ENCODE measurements at regions not wholly inside any gene's neighbourhood (a gene's known extent, or its start where the extent isn't known, plus 50 kb on each side); places are given as distances from the start of the nearest gene placed in this dataset.

DNA sequence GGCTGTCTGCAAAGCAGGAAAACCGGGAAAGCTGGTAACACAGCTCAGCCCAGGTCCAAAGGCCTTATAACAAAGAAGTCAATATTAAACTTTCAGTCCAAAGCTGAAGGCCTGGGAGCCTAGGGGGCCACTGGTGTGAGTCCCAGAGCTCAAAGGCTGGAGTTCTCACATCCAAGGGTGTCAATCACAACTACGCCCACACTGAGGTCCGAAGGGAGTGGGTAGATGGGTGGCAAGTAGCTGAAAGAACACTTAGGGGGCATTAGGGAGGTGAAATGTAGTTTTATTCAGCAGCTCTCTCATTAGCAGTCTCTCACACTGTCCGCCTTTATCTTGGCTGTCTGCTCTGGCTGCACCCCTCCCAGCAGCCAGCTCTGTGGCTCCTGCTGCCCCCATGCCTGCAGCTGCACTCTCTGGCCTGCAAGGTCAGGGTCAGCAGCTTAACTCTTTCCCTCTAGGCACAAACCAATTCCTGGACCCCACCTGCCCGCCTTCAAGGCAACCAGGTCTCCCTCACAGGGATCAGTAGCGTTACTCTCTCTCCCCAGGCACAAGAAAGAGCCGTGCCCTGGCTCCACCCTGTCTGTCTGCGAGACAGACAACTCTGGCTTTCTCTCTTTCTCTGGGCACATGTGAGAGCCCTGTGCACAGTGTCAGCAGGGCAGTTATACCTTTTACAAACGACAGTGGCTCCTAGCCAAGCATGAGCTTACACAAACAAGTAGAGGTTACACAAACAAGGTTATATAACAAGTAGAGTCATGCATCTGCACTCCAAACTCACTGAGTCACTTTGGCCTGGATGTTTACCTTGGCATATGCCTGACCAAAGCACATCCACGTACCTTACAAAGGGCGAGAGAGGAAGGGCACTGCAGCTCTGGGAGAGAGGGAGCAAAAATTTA is 249.4 kb upstream of the PCDH20 start:
- Histone ChIP-seq H3K4me3 (ENCODE audit: low read depth in 1 of 2, low read length in 2 of 2) (no peak overlapping the region), H3K27me3 (ENCODE audit: low read depth, low read length) (no peaks in the 10 kb centered on the region), H3K4me1 (ENCODE audit: control insufficient read depth in 1 of 2, insufficient read depth in 2 of 2, low read length in 2 of 2) (no peaks in the 10 kb centered on the region), H3K9me3 (ENCODE audit: control insufficient read depth in 1 of 2, low read length in 2 of 2) (no peaks in the 10 kb centered on the region), H3K27ac (ENCODE audit: low read length) (no peak overlapping the region), H3K36me3 (ENCODE audit: control insufficient read depth in 1 of 2, insufficient read depth in 2 of 2, low read length in 2 of 2) (no peaks in the 10 kb centered on the region)

DNA sequence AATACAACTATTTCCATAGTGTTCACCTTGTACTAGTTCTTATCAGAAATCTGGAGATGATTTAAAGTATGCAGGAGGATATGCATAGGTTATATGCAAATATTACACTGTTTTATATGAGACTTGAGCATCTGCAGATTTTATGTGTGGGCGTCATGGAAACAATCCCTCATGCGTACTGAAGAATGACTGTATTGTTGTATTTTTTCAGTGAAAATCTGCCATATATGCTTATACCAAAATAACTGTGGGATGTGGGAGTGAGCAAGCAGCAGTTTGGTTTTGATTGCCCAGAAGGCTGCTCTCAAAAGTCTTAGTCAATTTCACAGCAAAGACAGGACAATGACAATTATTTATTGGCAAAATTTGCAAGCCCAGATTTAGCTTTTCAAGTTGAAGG is 238.8 kb upstream of the PCDH20 start:
- H3K27ac ChIP-seq (ENCODE audit: low read length) = no peak overlapping the region
- H3K36me3 ChIP-seq (ENCODE audit: control insufficient read depth in 1 of 2, insufficient read depth in 2 of 2, low read length in 2 of 2) = no peaks in the 10 kb centered on the region

DNA sequence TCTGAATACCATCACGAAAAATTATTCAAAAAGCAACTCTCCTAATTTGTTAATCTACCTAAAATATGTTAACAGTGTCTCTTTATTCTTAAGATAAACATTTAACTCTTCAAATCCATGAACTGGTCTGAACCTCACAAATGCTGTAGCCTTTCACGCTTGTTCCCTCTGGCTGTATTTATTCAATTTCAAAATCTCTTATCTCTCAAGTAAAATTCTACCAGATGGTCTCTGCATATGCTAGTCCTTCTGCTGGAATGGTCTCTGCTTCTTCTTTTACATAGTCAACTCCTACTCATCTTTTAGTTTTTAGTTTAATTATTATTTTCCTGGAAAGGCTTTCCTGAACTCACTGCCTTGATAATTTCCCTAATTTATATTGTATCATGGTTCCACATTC is 232.9 kb upstream of the PCDH20 start:
- Histone ChIP-seq H3K27me3 (ENCODE audit: low read depth, low read length) (no peaks in the 10 kb centered on the region), H3K27ac (ENCODE audit: low read length) (no peak overlapping the region), H3K4me1 (ENCODE audit: control insufficient read depth in 1 of 2, insufficient read depth in 2 of 2, low read length in 2 of 2) (no peaks in the 10 kb centered on the region)

More for the DNA sequence above, 238.8 kb upstream of the PCDH20 start:
- no peaks in the 10 kb centered on the region for H3K4me1 ChIP-seq (ENCODE audit: control insufficient read depth in 1 of 2, insufficient read depth in 2 of 2, low read length in 2 of 2)
- H3K4me3 ChIP-seq (ENCODE audit: low read depth in 1 of 2, low read length in 2 of 2) = no peak overlapping the region
- H3K9me3 ChIP-seq (ENCODE audit: control insufficient read depth in 1 of 2, low read length in 2 of 2) = no peaks in the 10 kb centered on the region
- no peaks in the 10 kb centered on the region for H3K27me3 ChIP-seq (ENCODE audit: low read depth, low read length)

DNA sequence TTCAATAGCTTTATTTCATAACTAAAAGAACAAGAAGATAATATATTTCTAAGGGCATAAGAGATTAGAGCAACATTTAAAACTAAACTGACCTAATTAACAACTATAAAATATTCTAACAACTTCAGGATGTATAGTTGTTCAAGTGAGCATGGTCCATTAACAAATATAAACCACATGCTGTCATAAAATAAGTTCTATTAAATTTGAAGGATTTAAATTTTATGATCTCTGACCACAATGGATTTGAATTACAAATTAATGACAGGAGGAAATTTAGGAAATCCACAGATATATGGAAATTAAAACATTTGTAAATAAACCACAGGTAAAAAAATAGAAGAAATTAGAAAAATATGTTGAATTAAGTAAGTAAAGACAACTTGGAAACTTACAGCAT is 196.5 kb upstream of the PCDH20 start:
- Histone ChIP-seq H3K4me3 (ENCODE audit: low read depth in 1 of 2, low read length in 2 of 2) (no peak overlapping the region), H3K9me3 (ENCODE audit: control insufficient read depth in 1 of 2, low read length in 2 of 2) (no peaks in the 10 kb centered on the region), H3K27me3 (ENCODE audit: low read depth, low read length) (no peaks in the 10 kb centered on the region)

More for the DNA sequence above, 232.9 kb upstream of the PCDH20 start:
- Histone ChIP-seq H3K4me3 (ENCODE audit: low read depth in 1 of 2, low read length in 2 of 2) (no peak overlapping the region), H3K36me3 (ENCODE audit: control insufficient read depth in 1 of 2, insufficient read depth in 2 of 2, low read length in 2 of 2) (no peaks in the 10 kb centered on the region), H3K9me3 (ENCODE audit: control insufficient read depth in 1 of 2, low read length in 2 of 2) (no peaks in the 10 kb centered on the region)

DNA sequence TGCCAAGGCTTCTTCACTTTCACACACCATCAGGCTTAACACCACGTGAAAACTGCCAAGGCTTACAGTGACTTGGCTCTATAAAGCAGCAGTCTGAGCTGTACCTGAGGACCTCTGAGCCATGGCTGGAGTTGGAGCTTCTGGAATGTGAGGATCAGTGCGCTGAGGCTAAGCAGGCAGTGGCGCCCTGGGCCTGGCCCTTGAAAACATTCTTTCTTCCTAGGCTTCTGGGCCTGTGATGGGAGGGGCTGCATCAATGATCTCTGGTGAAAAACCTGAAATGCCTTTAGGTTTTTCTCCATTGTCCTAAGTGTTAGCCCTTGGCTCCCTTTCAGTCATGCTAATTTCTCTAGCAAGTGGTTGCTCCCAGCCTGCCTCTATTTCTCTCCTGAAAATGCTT is 192.5 kb upstream of the PCDH20 start:
- Histone ChIP-seq H3K27me3 (ENCODE audit: low read depth, low read length) (no peaks in the 10 kb centered on the region), H3K4me1 (ENCODE audit: control insufficient read depth in 1 of 2, insufficient read depth in 2 of 2, low read length in 2 of 2) (no peaks in the 10 kb centered on the region), H3K9me3 (ENCODE audit: control insufficient read depth in 1 of 2, low read length in 2 of 2) (no peaks in the 10 kb centered on the region), H3K27ac (ENCODE audit: low read length) (no peak overlapping the region), H3K36me3 (ENCODE audit: control insufficient read depth in 1 of 2, insufficient read depth in 2 of 2, low read length in 2 of 2) (no peaks in the 10 kb centered on the region), H3K4me3 (ENCODE audit: low read depth in 1 of 2, low read length in 2 of 2) (no peak overlapping the region)

More for the DNA sequence above, 196.5 kb upstream of the PCDH20 start:
- H3K27ac ChIP-seq (ENCODE audit: low read length) = no peak overlapping the region
- H3K36me3 ChIP-seq (ENCODE audit: control insufficient read depth in 1 of 2, insufficient read depth in 2 of 2, low read length in 2 of 2) = no peaks in the 10 kb centered on the region
- no peaks in the 10 kb centered on the region for H3K4me1 ChIP-seq (ENCODE audit: control insufficient read depth in 1 of 2, insufficient read depth in 2 of 2, low read length in 2 of 2)

DNA sequence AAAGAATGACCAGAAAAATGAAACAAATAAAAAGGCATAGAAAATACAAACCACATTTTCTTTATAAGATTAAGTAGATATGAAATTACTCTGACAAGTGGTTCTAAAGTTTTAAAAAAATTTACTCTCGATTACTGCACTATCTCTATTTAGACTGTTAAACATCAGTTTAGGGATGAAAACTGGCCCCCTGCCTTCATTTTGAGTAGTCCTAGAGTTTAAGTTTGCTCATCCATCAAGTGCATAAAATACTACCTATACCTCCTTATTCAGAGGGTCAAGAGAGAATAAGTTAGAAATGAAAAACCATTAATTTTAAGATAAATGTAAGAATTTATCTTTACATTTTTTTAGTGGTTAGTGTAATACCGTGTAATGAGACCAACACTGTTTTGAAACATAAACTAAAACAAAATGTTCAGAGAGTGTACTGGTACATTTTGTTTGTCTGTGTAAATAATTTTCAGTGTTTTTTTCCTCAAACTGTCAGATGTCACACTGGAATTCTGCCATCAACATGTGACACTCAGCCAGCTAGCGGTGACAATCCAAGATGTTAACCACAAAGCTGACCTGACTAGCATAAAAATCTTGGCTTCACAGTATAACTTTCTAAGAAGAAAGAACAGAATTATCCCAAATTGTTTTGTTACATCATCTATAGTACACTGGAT is 184.8 kb upstream of the PCDH20 start:
- Histone ChIP-seq H3K4me1 (ENCODE audit: control insufficient read depth in 1 of 2, insufficient read depth in 2 of 2, low read length in 2 of 2) (no peaks in the 10 kb centered on the region), H3K27me3 (ENCODE audit: low read depth, low read length) (no peaks in the 10 kb centered on the region), H3K27ac (ENCODE audit: low read length) (no peak overlapping the region), H3K9me3 (ENCODE audit: control insufficient read depth in 1 of 2, low read length in 2 of 2) (no peaks in the 10 kb centered on the region), H3K36me3 (ENCODE audit: control insufficient read depth in 1 of 2, insufficient read depth in 2 of 2, low read length in 2 of 2) (no peaks in the 10 kb centered on the region), H3K4me3 (ENCODE audit: low read depth in 1 of 2, low read length in 2 of 2) (no peak overlapping the region)

DNA sequence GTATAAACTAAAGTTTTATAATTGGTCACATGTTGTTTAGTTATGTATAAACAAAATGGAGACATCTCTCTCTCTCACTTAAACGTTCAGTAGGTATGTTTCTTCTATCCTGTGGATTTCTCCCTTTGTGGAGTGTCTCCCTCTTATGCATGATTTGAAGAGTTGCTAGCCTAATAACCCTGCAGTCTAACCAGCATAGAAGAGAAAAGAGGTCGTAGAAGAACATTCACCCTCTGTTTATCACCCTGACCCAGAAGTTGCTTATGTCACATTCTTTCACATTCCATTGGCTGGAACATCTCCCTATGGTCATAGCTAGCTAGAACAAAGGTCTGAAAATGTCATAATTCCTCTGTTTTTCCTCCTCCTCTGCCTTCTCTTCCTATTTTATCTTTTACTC is 176.8 kb upstream of the PCDH20 start:
- Histone ChIP-seq H3K27me3 (ENCODE audit: low read depth, low read length) (no peaks in the 10 kb centered on the region), H3K4me1 (ENCODE audit: control insufficient read depth in 1 of 2, insufficient read depth in 2 of 2, low read length in 2 of 2) (no peaks in the 10 kb centered on the region), H3K36me3 (ENCODE audit: control insufficient read depth in 1 of 2, insufficient read depth in 2 of 2, low read length in 2 of 2) (no peaks in the 10 kb centered on the region), H3K27ac (ENCODE audit: low read length) (no peak overlapping the region), H3K4me3 (ENCODE audit: low read depth in 1 of 2, low read length in 2 of 2) (no peak overlapping the region), H3K9me3 (ENCODE audit: control insufficient read depth in 1 of 2, low read length in 2 of 2) (no peaks in the 10 kb centered on the region)

DNA sequence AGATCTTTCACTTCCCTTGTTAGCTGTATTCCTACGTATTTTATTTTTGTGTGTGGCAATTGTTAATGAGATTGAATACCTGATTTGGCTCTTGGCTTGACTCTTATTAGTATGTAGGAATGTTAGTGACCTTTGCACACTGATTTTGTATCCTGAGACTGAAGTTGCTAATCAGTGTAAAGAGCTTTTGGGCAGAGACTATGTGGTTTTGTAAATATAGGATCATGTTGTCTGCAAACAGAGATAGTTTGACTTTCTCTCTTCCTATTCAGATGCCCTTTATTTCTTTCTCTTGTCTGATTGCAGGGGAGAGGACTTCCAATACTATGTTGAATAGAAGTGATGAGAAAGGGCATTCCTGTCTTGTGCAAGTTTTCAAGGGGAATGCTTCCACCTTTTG is 160.3 kb upstream of the PCDH20 start:
- Histone ChIP-seq H3K4me1 (ENCODE audit: control insufficient read depth in 1 of 2, insufficient read depth in 2 of 2, low read length in 2 of 2) (no peaks in the 10 kb centered on the region), H3K27me3 (ENCODE audit: low read depth, low read length) (no peaks in the 10 kb centered on the region), H3K4me3 (ENCODE audit: low read depth in 1 of 2, low read length in 2 of 2) (no peak overlapping the region), H3K27ac (ENCODE audit: low read length) (no peak overlapping the region), H3K36me3 (ENCODE audit: control insufficient read depth in 1 of 2, insufficient read depth in 2 of 2, low read length in 2 of 2) (no peaks in the 10 kb centered on the region), H3K9me3 (ENCODE audit: control insufficient read depth in 1 of 2, low read length in 2 of 2) (no peaks in the 10 kb centered on the region)

DNA sequence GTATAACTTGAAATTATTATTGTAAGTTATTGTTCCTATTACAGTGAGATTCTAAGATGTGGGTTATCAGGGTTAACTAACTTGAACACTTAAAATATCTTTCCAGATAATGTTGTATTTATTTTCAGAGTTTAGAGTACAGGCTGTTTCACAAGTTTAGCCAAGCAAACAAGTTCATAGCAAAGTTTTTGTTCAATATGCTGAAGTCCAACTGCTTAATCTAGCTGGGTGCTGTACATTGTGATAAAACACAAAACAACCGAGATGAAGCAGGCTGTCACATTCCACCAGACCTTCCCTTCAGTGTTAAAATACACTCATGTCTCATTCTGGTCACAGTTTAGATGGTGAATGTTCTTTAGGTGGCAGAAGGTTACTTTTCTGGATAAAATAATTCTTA is 148.0 kb upstream of the PCDH20 start:
- Histone ChIP-seq H3K27me3 (ENCODE audit: low read depth, low read length) (no peaks in the 10 kb centered on the region), H3K27ac (ENCODE audit: low read length) (no peak overlapping the region), H3K4me3 (ENCODE audit: low read depth in 1 of 2, low read length in 2 of 2) (no peak overlapping the region), H3K4me1 (ENCODE audit: control insufficient read depth in 1 of 2, insufficient read depth in 2 of 2, low read length in 2 of 2) (no peaks in the 10 kb centered on the region), H3K36me3 (ENCODE audit: control insufficient read depth in 1 of 2, insufficient read depth in 2 of 2, low read length in 2 of 2) (no peaks in the 10 kb centered on the region), H3K9me3 (ENCODE audit: control insufficient read depth in 1 of 2, low read length in 2 of 2) (no peaks in the 10 kb centered on the region)

DNA sequence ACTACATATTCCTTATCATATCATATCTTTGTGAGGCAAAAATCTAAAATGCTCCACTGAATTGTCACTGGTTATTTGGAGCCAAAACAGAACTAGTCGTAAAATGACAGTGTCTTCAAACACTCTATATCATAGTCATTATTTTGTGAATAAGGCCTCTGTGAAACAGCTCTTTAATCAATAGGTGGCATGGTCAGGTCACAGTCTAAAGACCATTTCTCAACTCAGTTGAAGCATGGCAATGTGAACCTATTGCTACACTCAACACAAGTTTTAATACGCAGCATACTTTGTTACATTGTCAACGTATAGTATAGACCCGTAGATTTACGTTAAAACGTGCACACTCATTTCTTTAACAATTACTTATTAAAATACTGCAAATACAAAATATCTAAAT is 131.3 kb upstream of the PCDH20 start:
- no peaks in the 10 kb centered on the region for H3K36me3 ChIP-seq (ENCODE audit: control insufficient read depth in 1 of 2, insufficient read depth in 2 of 2, low read length in 2 of 2)
- no peaks in the 10 kb centered on the region for H3K4me1 ChIP-seq (ENCODE audit: control insufficient read depth in 1 of 2, insufficient read depth in 2 of 2, low read length in 2 of 2)
- no peak overlapping the region for H3K27ac ChIP-seq (ENCODE audit: low read length)
- H3K27me3 ChIP-seq (ENCODE audit: low read depth, low read length) = no peaks in the 10 kb centered on the region
- H3K9me3 ChIP-seq (ENCODE audit: control insufficient read depth in 1 of 2, low read length in 2 of 2) = no peaks in the 10 kb centered on the region
- H3K4me3 ChIP-seq (ENCODE audit: low read depth in 1 of 2, low read length in 2 of 2) = no peak overlapping the region

DNA sequence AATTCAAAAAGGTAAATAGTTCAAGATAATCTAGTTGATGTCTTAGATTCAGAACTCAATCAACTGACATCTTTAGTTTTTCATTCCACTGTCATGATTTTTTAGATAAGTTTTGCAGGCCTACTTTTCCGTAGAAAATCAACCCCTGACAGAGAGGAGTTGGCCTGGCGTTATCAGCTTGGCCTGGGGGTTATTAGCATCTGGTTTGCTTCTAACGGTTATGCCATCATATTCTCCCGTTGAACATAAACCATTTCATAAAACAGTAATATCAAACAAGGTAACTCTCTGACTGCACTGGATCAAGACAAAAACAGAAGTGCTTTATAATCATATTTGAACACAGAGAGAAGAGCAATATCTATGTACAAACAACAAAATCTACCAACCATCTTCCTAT is 130.8 kb upstream of the PCDH20 start:
- Histone ChIP-seq H3K27me3 (ENCODE audit: low read depth, low read length) (no peaks in the 10 kb centered on the region), H3K9me3 (ENCODE audit: control insufficient read depth in 1 of 2, low read length in 2 of 2) (no peaks in the 10 kb centered on the region), H3K27ac (ENCODE audit: low read length) (no peak overlapping the region), H3K4me3 (ENCODE audit: low read depth in 1 of 2, low read length in 2 of 2) (no peak overlapping the region), H3K36me3 (ENCODE audit: control insufficient read depth in 1 of 2, insufficient read depth in 2 of 2, low read length in 2 of 2) (no peaks in the 10 kb centered on the region), H3K4me1 (ENCODE audit: control insufficient read depth in 1 of 2, insufficient read depth in 2 of 2, low read length in 2 of 2) (no peaks in the 10 kb centered on the region)

Measured in muscle layer of duodenum (tissue), 2 donors.